Gastroesophageal sphincter (tissue), 3 donors: ENCODE measurements at regions not wholly inside any gene's neighbourhood (a gene's known extent, or its start where the extent isn't known, plus 50 kb on each side); places are given as distances from the start of the nearest gene placed in this dataset.

ENCODE experiments used
- CTCF ChIP-seq, 4 experiments: fragments of 200-600 bp in 2 of 4; fragments of 450-650 bp in 2 of 4; sonication (generic) in 1 of 4; IDR thresholded peaks; one replicate each; pipeline ENCODE4 v1.5.1; 2017 to 2019; ENCODE audit warnings: antibody characterized with exemption in 4 of 4, mild to moderate bottlenecking in 2 of 4, moderate library complexity in 2 of 4
- EP300 ChIP-seq: sonication (generic); formaldehyde crosslinking; IDR thresholded peaks from one replicate; pipeline ENCODE4 v1.6.1; 2017; ENCODE audit warnings: antibody characterized with exemption, mild to moderate bottlenecking
- POLR2A ChIP-seq, 2 donors: fragments of 450-650 bp; IDR thresholded peaks; one replicate each; pipeline ENCODE4 v1.6.1; 2017; ENCODE audit warnings: antibody characterized with exemption in 2 of 2, mild to moderate bottlenecking in 2 of 2, moderate library complexity in 1 of 2
- POLR2AphosphoS5 ChIP-seq: sonication (generic); formaldehyde crosslinking; IDR thresholded peaks from one replicate; pipeline ENCODE4 v1.6.1; 2017; ENCODE audit warnings: antibody characterized with exemption

GRCh38 chr10:9605231-9605630, 1412.4 kb upstream of the CELF2 start:
- no peak for TF ChIP-seq POLR2A (IDR thresholded peaks at IDR 0.05)
- TF ChIP-seq CTCF (IDR thresholded peaks at IDR 0.05) = no peak
- TF ChIP-seq EP300 = no peak
- no peak for TF ChIP-seq POLR2AphosphoS5
